Keratinocyte (primary cell): ENCODE measurements at regions not wholly inside any gene's neighbourhood (a gene's known extent, or its start where the extent isn't known, plus 50 kb on each side); places are given as distances from the start of the nearest gene placed in this dataset.

Experiments
- DNase-seq: peaks from one replicate; pipeline ENCODE4 v3.0.0-alpha.2; 2011; ENCODE audit warnings: low read depth, missing footprints, low spot score
- FAIRE-seq: peaks from 2 replicates; lab custom pipeline; 2011; peaks lifted over from hg19 to GRCh38; lab: Jason Lieb, UNC
- H2AFZ ChIP-seq: 2 replicates; pipeline ENCODE4 v1.6.0; 2012; ENCODE audit warnings: low read length, control low read depth, inconsistent platforms; ENCODE audit not compliant: control insufficient read depth
- H3K27ac ChIP-seq: 2 replicates; pipeline ENCODE4 v1.5.1; 2011; ENCODE audit warnings: low read length; ENCODE audit not compliant: control insufficient read depth, insufficient read depth
- H3K27me3 ChIP-seq: 3 replicates; pipeline ENCODE4 v1.6.0; 2011; ENCODE audit warnings: low read length; ENCODE audit not compliant: control insufficient read depth, insufficient read depth; ENCODE audit errors: extremely low read depth
- H3K36me3 ChIP-seq, 2 experiments: 2 replicates in 1 of 2; 3 replicates in 1 of 2; pipeline ENCODE4 v1.5.1; 2011; ENCODE audit warnings: low read length in 2 of 2, mild to moderate bottlenecking in 1 of 2; ENCODE audit not compliant: control insufficient read depth in 2 of 2, insufficient read depth in 2 of 2; ENCODE audit errors: extremely low read depth in 1 of 2
- H3K4me1 ChIP-seq: 3 replicates; pipeline ENCODE4 v1.5.1; 2011; ENCODE audit warnings: low read length; ENCODE audit not compliant: control insufficient read depth, insufficient read depth; ENCODE audit errors: extremely low read depth
- H3K4me2 ChIP-seq: 3 replicates; pipeline ENCODE4 v1.6.0; 2011; ENCODE audit warnings: low read depth, low read length; ENCODE audit not compliant: control insufficient read depth, insufficient read depth; ENCODE audit errors: extremely low read depth
- H3K4me3 ChIP-seq, 3 experiments: fragments of 200-600 bp in 1 of 3; sonication (generic) in 1 of 3; 2 replicates in 2 of 3; 3 replicates in 1 of 3; pipeline ENCODE4 v1.5.1; 2011 to 2016; ENCODE audit warnings: low read length in 3 of 3, mild to moderate bottlenecking in 3 of 3, control low read depth in 2 of 3, inconsistent platforms in 1 of 3, low read depth in 1 of 3, mixed read lengths in 1 of 3, mixed run types in 1 of 3, moderate library complexity in 1 of 3; ENCODE audit not compliant: control insufficient read depth in 2 of 3, insufficient read depth in 2 of 3; ENCODE audit errors: extremely low read depth in 1 of 3
- H3K79me2 ChIP-seq: 2 replicates; pipeline ENCODE4 v1.6.0; 2012; ENCODE audit warnings: low read length; ENCODE audit not compliant: control insufficient read depth, insufficient read depth
- H3K9ac ChIP-seq: 3 replicates; pipeline ENCODE4 v1.6.0; 2011; ENCODE audit warnings: low read length; ENCODE audit not compliant: control insufficient read depth, insufficient read depth; ENCODE audit errors: extremely low read depth
- H3K9me1 ChIP-seq: 3 replicates; pipeline ENCODE4 v1.6.0; 2011; ENCODE audit warnings: low read length; ENCODE audit not compliant: control insufficient read depth, insufficient read depth; ENCODE audit errors: extremely low read depth
- H3K9me3 ChIP-seq: 2 replicates; pipeline ENCODE4 v1.5.1; 2012; ENCODE audit warnings: low read depth, low read length; ENCODE audit not compliant: control insufficient read depth
- H4K20me1 ChIP-seq: 3 replicates; pipeline ENCODE4 v1.6.0; 2011; ENCODE audit warnings: low read length; ENCODE audit not compliant: control insufficient read depth, insufficient read depth; ENCODE audit errors: extremely low read depth
- EZH2 ChIP-seq: IDR thresholded peaks from one replicate; pipeline ENCODE4 v1.6.1; 2012; ENCODE audit warnings: inconsistent platforms, mild to moderate bottlenecking, low read length, moderate library complexity
- dilution Hi-C: fragments of 300-500 bp; cut with MboI; formaldehyde crosslinking; loops from one replicate; pipeline ENCODE4 v1.7.0; 2020; ENCODE audit warnings: low sequenced_read_pairs; ENCODE audit not compliant: extremely low pct_ligation_motif_present
- TF ChIP-seq, protein P1 (sequence below), 3 experiments: IDR thresholded peaks in 1 of 3; conservative IDR thresholded peaks in 1 of 3; optimal IDR thresholded peaks in 1 of 3; 2 replicates in 2 of 3; 3 replicates in 1 of 3; pipeline versions ENCODE3 to v1.5.1; 2011; ENCODE audit warnings: low read length in 3 of 3, mild to moderate bottlenecking in 3 of 3, moderate library complexity in 2 of 3, control low read depth in 1 of 3, inconsistent platforms in 1 of 3; ENCODE audit not compliant: insufficient read depth in 2 of 3; ENCODE audit errors: extremely low read depth in 1 of 3

DNA sequence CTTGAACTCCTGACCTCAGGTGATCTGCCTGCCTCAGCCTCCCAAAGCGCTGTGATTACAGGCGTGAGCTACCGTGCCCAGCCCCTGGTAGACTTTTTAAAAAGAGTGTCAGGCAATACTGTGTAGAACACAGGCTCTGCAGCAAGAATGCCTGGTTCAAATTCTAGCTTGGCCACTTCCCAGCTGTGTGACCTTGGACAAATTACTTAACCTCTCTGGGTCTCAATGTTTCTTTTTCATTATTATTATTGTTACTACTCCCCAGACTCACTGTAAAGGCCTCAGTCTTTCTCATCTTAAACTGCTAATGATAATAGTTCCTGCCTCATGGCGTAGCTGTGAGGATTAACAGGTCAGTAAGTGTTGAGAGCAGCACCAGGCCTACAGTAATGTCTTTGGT, 114.3 kb downstream of the LITAF start:
- no peaks in the 10 kb centered on the region for H3K79me2 ChIP-seq
- no peaks in the 10 kb centered on the region for H3K36me3 ChIP-seq
- DNase-seq (no peak), FAIRE-seq (no peak)
- dilution Hi-C loops: no loop called here
- H4K20me1 ChIP-seq: no peaks in the 10 kb centered on the region
- no peak overlapping the region for H2AFZ ChIP-seq
- TF ChIP-seq, protein P1, sequence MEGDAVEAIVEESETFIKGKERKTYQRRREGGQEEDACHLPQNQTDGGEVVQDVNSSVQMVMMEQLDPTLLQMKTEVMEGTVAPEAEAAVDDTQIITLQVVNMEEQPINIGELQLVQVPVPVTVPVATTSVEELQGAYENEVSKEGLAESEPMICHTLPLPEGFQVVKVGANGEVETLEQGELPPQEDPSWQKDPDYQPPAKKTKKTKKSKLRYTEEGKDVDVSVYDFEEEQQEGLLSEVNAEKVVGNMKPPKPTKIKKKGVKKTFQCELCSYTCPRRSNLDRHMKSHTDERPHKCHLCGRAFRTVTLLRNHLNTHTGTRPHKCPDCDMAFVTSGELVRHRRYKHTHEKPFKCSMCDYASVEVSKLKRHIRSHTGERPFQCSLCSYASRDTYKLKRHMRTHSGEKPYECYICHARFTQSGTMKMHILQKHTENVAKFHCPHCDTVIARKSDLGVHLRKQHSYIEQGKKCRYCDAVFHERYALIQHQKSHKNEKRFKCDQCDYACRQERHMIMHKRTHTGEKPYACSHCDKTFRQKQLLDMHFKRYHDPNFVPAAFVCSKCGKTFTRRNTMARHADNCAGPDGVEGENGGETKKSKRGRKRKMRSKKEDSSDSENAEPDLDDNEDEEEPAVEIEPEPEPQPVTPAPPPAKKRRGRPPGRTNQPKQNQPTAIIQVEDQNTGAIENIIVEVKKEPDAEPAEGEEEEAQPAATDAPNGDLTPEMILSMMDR (optimal IDR thresholded peaks at IDR 0.05 in 1 of 3, IDR thresholded peaks at IDR 0.05 in 1 of 3, conservative IDR thresholded peaks at IDR 0.05 in 1 of 3; ENCODE audit: extremely low read depth in 1 of 3, insufficient read depth in 2 of 3, low read length in 3 of 3): no peak
- TF ChIP-seq EZH2: no peak
- no peak overlapping the region for H3K9ac ChIP-seq
- no peaks in the 10 kb centered on the region for H3K9me3 ChIP-seq
- no peak overlapping the region for H3K27ac ChIP-seq
- H3K9me1 ChIP-seq: no peaks in the 10 kb centered on the region
- H3K4me1 ChIP-seq: peaks cover 6% of the 10 kb centered on the region
- no peak overlapping the region for H3K4me3 ChIP-seq
- H3K4me2 ChIP-seq: no peak overlapping the region
- no peaks in the 10 kb centered on the region for H3K27me3 ChIP-seq

DNA sequence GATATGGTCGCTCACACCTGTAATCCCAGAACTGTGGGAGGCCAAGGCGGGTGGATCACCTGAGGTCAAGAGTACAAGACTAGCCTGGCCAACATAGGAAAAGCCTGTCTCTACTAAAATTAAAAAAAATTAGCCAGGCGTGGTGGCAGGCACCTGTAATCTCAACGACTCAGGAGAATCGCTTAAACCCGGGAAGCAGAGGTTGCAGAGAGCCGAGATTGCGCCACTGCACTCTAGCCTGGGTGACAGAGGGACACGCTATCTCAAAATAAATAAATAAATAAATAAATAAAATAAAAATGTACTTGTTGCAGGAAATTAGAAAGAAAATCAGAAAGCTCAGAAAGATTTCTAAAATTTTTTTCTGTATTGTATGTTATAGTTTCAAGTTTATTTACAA, 113.9 kb downstream of the LITAF start:
- H3K36me3 ChIP-seq: no peaks in the 10 kb centered on the region
- H3K4me1 ChIP-seq: peaks cover 6% of the 10 kb centered on the region
- no peaks in the 10 kb centered on the region for H4K20me1 ChIP-seq
- H3K4me2 ChIP-seq: no peak overlapping the region
- H3K4me3 ChIP-seq: no peak overlapping the region
- FAIRE-seq (no peak), DNase-seq (no peak)
- H2AFZ ChIP-seq: no peak overlapping the region
- dilution Hi-C loops: no loop called here
- no peaks in the 10 kb centered on the region for H3K27me3 ChIP-seq
- H3K79me2 ChIP-seq: no peaks in the 10 kb centered on the region
- no peak for TF ChIP-seq EZH2
- TF ChIP-seq, protein P1 (optimal IDR thresholded peaks at IDR 0.05 in 1 of 3, IDR thresholded peaks at IDR 0.05 in 1 of 3, conservative IDR thresholded peaks at IDR 0.05 in 1 of 3; ENCODE audit: extremely low read depth in 1 of 3, insufficient read depth in 2 of 3, low read length in 3 of 3): no peak
- H3K9me1 ChIP-seq: no peaks in the 10 kb centered on the region
- H3K9me3 ChIP-seq: no peaks in the 10 kb centered on the region
- no peak overlapping the region for H3K9ac ChIP-seq
- no peak overlapping the region for H3K27ac ChIP-seq
